COLO668 (cell line): ENCODE measurements at regions not wholly inside any gene's neighbourhood (a gene's known extent, or its start where the extent isn't known, plus 50 kb on each side); places are given as distances from the start of the nearest gene placed in this dataset.

Source experiments
- DNase-seq: peaks from one replicate; lab custom pipeline; 2025; ENCODE audit not compliant: unreplicated experiment; lab: John Stamatoyannopoulos, UW

- no peak for DNase-seq
Measured at GRCh38 chr1:82921759-82922158, 1077.2 kb downstream of the TTLL7 start.

- DNase-seq, result no peak
Measured at GRCh38 chr1:82920418-82921248, 1078.3 kb downstream of the TTLL7 start.

GRCh38 chr1:82919837-82920236, 1079.1 kb downstream of the TTLL7 start:
- no peak for DNase-seq

- no peak for DNase-seq
Measured at GRCh38 chr1:82907313-82907712, 1091.6 kb downstream of the TTLL7 start.

GRCh38 chr1:82903626-82904025, 1095.3 kb downstream of the TTLL7 start:
- DNase-seq, result no peak

- no peak for DNase-seq
Measured at GRCh38 chr1:82901561-82901960, 1097.4 kb downstream of the TTLL7 start.

GRCh38 chr1:82901118-82901517, 1097.8 kb downstream of the TTLL7 start:
- DNase-seq, result no peak

GRCh38 chr1:82899017-82899416, 1098.3 kb downstream of the ADGRL2 start:
- no peak for DNase-seq

- no peak for DNase-seq
Measured at GRCh38 chr1:82897549-82897948, 1096.8 kb downstream of the ADGRL2 start.

GRCh38 chr1:82896036-82896435, 1095.3 kb downstream of the ADGRL2 start:
- DNase-seq, result no peak

- DNase-seq, result no peak
Measured at GRCh38 chr1:82894635-82895034, 1093.9 kb downstream of the ADGRL2 start.

- DNase-seq, result no peak
Measured at GRCh38 chr1:82893712-82894470, 1093.2 kb downstream of the ADGRL2 start.

- no peak for DNase-seq
Measured at GRCh38 chr1:82880506-82880905, 1079.8 kb downstream of the ADGRL2 start.

- no peak for DNase-seq
Measured at GRCh38 chr1:82879701-82880305, 1079.1 kb downstream of the ADGRL2 start.

GRCh38 chr1:82875170-82875569, 1074.4 kb downstream of the ADGRL2 start:
- DNase-seq, result no peak

GRCh38 chr1:82874041-82874440, 1073.3 kb downstream of the ADGRL2 start:
- no peak for DNase-seq

GRCh38 chr1:82870332-82870731, 1069.6 kb downstream of the ADGRL2 start:
- DNase-seq, result no peak

- DNase-seq, result no peak
Measured at GRCh38 chr1:82867781-82868180, 1067.0 kb downstream of the ADGRL2 start.

GRCh38 chr1:82861749-82862148, 1061.0 kb downstream of the ADGRL2 start:
- DNase-seq, result no peak

- no peak for DNase-seq
Measured at GRCh38 chr1:82858031-82858430, 1057.3 kb downstream of the ADGRL2 start.

GRCh38 chr1:82849460-82849859, 1048.7 kb downstream of the ADGRL2 start:
- no peak for DNase-seq

GRCh38 chr1:82848043-82848442, 1047.3 kb downstream of the ADGRL2 start:
- no peak for DNase-seq
